HepG2 (cell line): ENCODE measurements at regions not wholly inside any gene's neighbourhood (a gene's known extent, or its start where the extent isn't known, plus 50 kb on each side); places are given as distances from the start of the nearest gene placed in this dataset.
"Not testable (repeated sequence)": the region's sequence is repeated elsewhere in the genome, so short reads cannot be mapped to it uniquely, and the experiment has no call there.

ENCODE experiments used
- ATAC-seq: fragments of 200-7000 bp; cut with Tn5 transposase; 3 replicates; pipeline ENCODE4 v1.9.1; 2020; ENCODE audit warnings: mild to moderate bottlenecking, moderate library complexity
- BruUV-seq: library from RNA; stranded (reverse); fragments of 400-500 nt; replicated peaks from 2 replicates; lab custom pipeline; 2021; lab: Mats Ljungman, UMichigan
- CTCF ChIA-PET: fragments of 300-600 bp; formaldehyde crosslinking; extraction: SDS; loops from one replicate; lab custom pipeline; 2021; ENCODE audit warnings: low total read pairs, inconsistent platforms, low intra/inter-chr PET ratio; lab: Yijun Ruan, JAX
- POLR2A ChIA-PET: fragments of 350-600 bp; sonication (Branson Sonifier 250); formaldehyde crosslinking; loops from one replicate; lab custom pipeline; 2020; ENCODE audit warnings: antibody characterized with exemption, inconsistent platforms; lab: Yijun Ruan, JAX
- DNase-seq: peaks from one replicate; pipeline ENCODE4 v3.0.0-alpha.2; 2015; ENCODE audit warnings: low spot score
- FAIRE-seq: peaks from 3 replicates; lab custom pipeline; 2011; peaks lifted over from hg19 to GRCh38; lab: Jason Lieb, UNC
- H2AFZ ChIP-seq: one replicate; pipeline ENCODE4 v1.6.1; 2011; ENCODE audit warnings: low read length, inconsistent platforms
- H3K27ac ChIP-seq: fragments of 300-600 bp; 3 replicates; pipeline ENCODE4 v1.8.0; 2011; ENCODE audit warnings: mixed run types, mild to moderate bottlenecking, mixed read lengths, low read length, inconsistent platforms; ENCODE audit not compliant: insufficient read depth; ENCODE audit errors: extremely low read length
- H3K27me3 ChIP-seq, 2 experiments: fragments of 200-600 bp in 1 of 2; 2 replicates in 1 of 2; 3 replicates in 1 of 2; pipeline versions ENCODE4 v1.6.0 to v1.8.0; 2011; ENCODE audit warnings: low read length in 2 of 2, mild to moderate bottlenecking in 2 of 2, moderate library complexity in 2 of 2, inconsistent platforms in 1 of 2; ENCODE audit not compliant: insufficient read depth in 2 of 2, control insufficient read depth in 1 of 2
- H3K36me3 ChIP-seq, 2 experiments: fragments of 200-600 bp in 1 of 2; replicated peaks in 1 of 2; 2 replicates in 1 of 2; 3 replicates in 1 of 2; pipeline versions ENCODE4 v1.5.1 to v1.8.0; 2011; ENCODE audit warnings: low read length in 2 of 2, inconsistent platforms in 1 of 2; ENCODE audit not compliant: insufficient read depth in 2 of 2, control insufficient read depth in 1 of 2
- H3K4me1 ChIP-seq: 2 replicates; pipeline ENCODE4 v1.5.1; 2012; ENCODE audit warnings: low read length, inconsistent platforms; ENCODE audit not compliant: insufficient read depth
- H3K4me2 ChIP-seq: 2 replicates; pipeline ENCODE4 v1.6.0; 2011; ENCODE audit warnings: low read depth, low read length, inconsistent platforms
- H3K4me3 ChIP-seq, 3 experiments: fragments of 200-600 bp in 1 of 3; sonication (generic), shearing (Covaris generic) in 1 of 3; replicated peaks in 1 of 3; 2 replicates each; pipeline ENCODE4 v1.5.1; 2011 to 2016; ENCODE audit warnings: low read length in 3 of 3, inconsistent platforms in 2 of 3, low read depth in 2 of 3, mild to moderate bottlenecking in 2 of 3, control low read depth in 1 of 3, mixed read lengths in 1 of 3; ENCODE audit not compliant: insufficient read depth in 1 of 3
- H3K79me2 ChIP-seq: one replicate; pipeline ENCODE4 v1.6.1; 2011; ENCODE audit warnings: low read length, inconsistent platforms; ENCODE audit not compliant: insufficient read depth
- H3K9ac ChIP-seq: 2 replicates; pipeline ENCODE4 v1.6.0; 2011; ENCODE audit warnings: mild to moderate bottlenecking, low read depth, low read length, inconsistent platforms; ENCODE audit not compliant: insufficient read depth
- H3K9me3 ChIP-seq: 2 replicates; pipeline ENCODE4 v1.5.1; 2012; ENCODE audit warnings: mild to moderate bottlenecking, low read length
- H4K20me1 ChIP-seq: 2 replicates; pipeline ENCODE4 v1.6.0; 2011; ENCODE audit warnings: inconsistent platforms, mild to moderate bottlenecking, low read length, moderate library complexity; ENCODE audit not compliant: insufficient read depth
- AGO1 ChIP-seq: fragments of 200-400 bp; formaldehyde crosslinking; IDR thresholded peaks from 2 replicates; pipeline ENCODE4 v1.6.1; 2017; ENCODE audit warnings: mild to moderate bottlenecking, low read depth, low read length, moderate library complexity; ENCODE audit not compliant: poor library complexity, severe bottlenecking
- ELK4 ChIP-seq: sonication (generic); formaldehyde crosslinking; IDR thresholded peaks from 2 replicates; pipeline ENCODE4 v1.9.0; 2021; ENCODE audit warnings: missing genetic modification reagents, borderline replicate concordance
- HMGA1 ChIP-seq: sonication (generic); formaldehyde crosslinking; conservative IDR thresholded peaks from 2 replicates; pipeline ENCODE4 v1.4.0; 2020; ENCODE audit warnings: missing genetic modification reagents
- NFYB ChIP-seq: sonication (generic); formaldehyde crosslinking; IDR thresholded peaks from 2 replicates; pipeline ENCODE4 v1.4.0; 2020; ENCODE audit warnings: missing genetic modification reagents
- NFYC ChIP-seq: IDR thresholded peaks from 2 replicates; pipeline ENCODE4 v1.6.1; 2016; ENCODE audit warnings: missing genetic modification reagents, missing compliant biosample characterization
- PRPF4 ChIP-seq: fragments of 200-400 bp; formaldehyde crosslinking; IDR thresholded peaks from 2 replicates; pipeline ENCODE4 v1.6.1; 2016; ENCODE audit warnings: low read length, low read depth; ENCODE audit not compliant: poor library complexity, severe bottlenecking
- RERE ChIP-seq: IDR thresholded peaks from 2 replicates; pipeline ENCODE4 v1.6.1; 2016; ENCODE audit warnings: low read depth, missing genetic modification reagents, missing compliant biosample characterization
- TEAD2 ChIP-seq: sonication (generic); formaldehyde crosslinking; IDR thresholded peaks from 2 replicates; pipeline ENCODE4 v1.9.0; 2021; ENCODE audit warnings: missing genetic modification reagents
- ZBTB25 ChIP-seq: IDR thresholded peaks from 2 replicates; pipeline ENCODE4 v1.6.1; 2018; ENCODE audit warnings: missing genetic modification reagents
- ZNF580 ChIP-seq: IDR thresholded peaks from 2 replicates; pipeline ENCODE4 v1.6.1; 2016; ENCODE audit warnings: low read depth, borderline replicate concordance
- ZSCAN30 ChIP-seq: sonication (generic); formaldehyde crosslinking; IDR thresholded peaks from 2 replicates; pipeline ENCODE4 v1.5.0; 2020; ENCODE audit warnings: mild to moderate bottlenecking, missing genetic modification reagents
- WGBS: methylation state at CpG from one replicate; pipeline ENCODE4 v1.1.6; 2017; ENCODE audit warnings: low lambda C conversion rate; 5-methylcytosine and 5-hydroxymethylcytosine counted together
- in situ Hi-C: cut with HindIII; loops from 2 replicates; pipeline ENCODE4 v1.10.0; 2017; ENCODE audit warnings: low pct_unique_long_range_greater_than_20kb; ENCODE audit not compliant: extremely low pct_ligation_motif_present
- intact Hi-C: fragments of 100-400 bp; cut with micrococcal nuclease; formaldehyde crosslinking; loops from one replicate; pipeline ENCODE4 v1.10.0; 2022; ENCODE audit not compliant: unreplicated experiment

- H3K4me1 ChIP-seq = peaks cover 24% of the 10 kb centered on the region
- DNase-seq, H3K4me2 ChIP-seq, H3K27ac ChIP-seq, in situ Hi-C loops, CTCF ChIA-PET, H3K9ac ChIP-seq, H3K27me3 ChIP-seq, intact Hi-C loops, ATAC-seq, H3K9me3 ChIP-seq, POLR2A ChIA-PET, H3K36me3 ChIP-seq, H4K20me1 ChIP-seq, H2AFZ ChIP-seq, FAIRE-seq, H3K4me3 ChIP-seq, H3K79me2 ChIP-seq, BruUV-seq: not testable (repeated sequence)
- peak; percentile 66 for TF ChIP-seq NFYB (CRISPR knock-in tag)
- TF ChIP-seq NFYC (CRISPR knock-in tag) = peak; percentile 61; the same call in 1 of the 2 replicates
- WGBS = 80% methylated on average over 3 of the region's 4 CpGs
These were observed 151.3 kb upstream of the LRIG1 start for GRCh38 chr3:66652100-66652499.

- Histone ChIP-seq H2AFZ (no peak overlapping the region), H3K79me2 (no peaks in the 10 kb centered on the region), H3K36me3 (no peaks in the 10 kb centered on the region), H4K20me1 (no peaks in the 10 kb centered on the region), H3K27me3 (no peaks in the 10 kb centered on the region; a peak in 1 of 5 replicates), H3K9ac (no peak overlapping the region), H3K9me3 (no peaks in the 10 kb centered on the region), H3K27ac (no peak overlapping the region), H3K4me3 (no peak overlapping the region), H3K4me2 (peak overlapping the region; percentile 58; the same call in 1 of the 2 replicates), H3K4me1 (peaks cover 30% of the 10 kb centered on the region)
- no TSS peak for BruUV-seq
- FAIRE-seq (no peak), DNase-seq (no peak), ATAC-seq (peak; percentile 34)
- intact Hi-C loops = no loop called here
- POLR2A ChIA-PET = no interaction called here
- in situ Hi-C loops = no loop called here
- WGBS = 54% methylated on average over 2 of the region's 3 CpGs
- CTCF ChIA-PET = no interaction called here
- TF ChIP-seq ELK4 (CRISPR knock-in tag) = no peak
- no peak for TF ChIP-seq PRPF4
- no peak for TF ChIP-seq ZSCAN30 (CRISPR knock-in tag)
- TF ChIP-seq AGO1 = no peak
- TF ChIP-seq ZBTB25 (CRISPR knock-in tag) = no peak
- no peak for TF ChIP-seq ZNF580 (CRISPR knock-in tag)
- TF ChIP-seq HMGA1 (CRISPR knock-in tag) = no peak
- TF ChIP-seq RERE = no peak
- TF ChIP-seq TEAD2 (CRISPR knock-in tag) = no peak
These were observed 154.2 kb upstream of the LRIG1 start for GRCh38 chr3:66655044-66655443.
